GM06990 (cell line): ENCODE measurements at regions not wholly inside any gene's neighbourhood (a gene's known extent, or its start where the extent isn't known, plus 50 kb on each side); places are given as distances from the start of the nearest gene placed in this dataset.

Experiments
- DNase-seq: peaks from one replicate; pipeline ENCODE4 v3.0.0-alpha.2; 2011; ENCODE audit not compliant: insufficient read length; ENCODE audit errors: extremely low read depth
- H3K27me3 ChIP-seq: replicated peaks from 2 replicates; pipeline ENCODE4 v1.6.0; 2011; ENCODE audit warnings: low read length; ENCODE audit not compliant: control insufficient read depth, insufficient read depth
- H3K36me3 ChIP-seq: 2 replicates; pipeline ENCODE4 v1.5.1; 2011; ENCODE audit warnings: low read length; ENCODE audit not compliant: control insufficient read depth, insufficient read depth
- H3K4me3 ChIP-seq: replicated peaks from 2 replicates; pipeline ENCODE4 v1.5.1; 2011; ENCODE audit warnings: low read depth, mild to moderate bottlenecking, control low read depth, low read length
- CTCF ChIP-seq: IDR thresholded peaks from 2 replicates; pipeline ENCODE4 v1.5.1; 2011; ENCODE audit warnings: low read length, control low read depth, mild to moderate bottlenecking, inconsistent platforms; ENCODE audit not compliant: insufficient read depth, poor library complexity, severe bottlenecking

- Histone ChIP-seq H3K36me3 (no peaks in the 10 kb centered on the region), H3K27me3 (no peaks in the 10 kb centered on the region), H3K4me3 (no peak overlapping the region)
- DNase-seq, result no peak
- TF ChIP-seq CTCF, result no peak
These were observed 161.5 kb upstream of the NT5C1B start for GRCh38 chr2:18750672-18751554.

GRCh38 chr2:18749912-18750526, 160.7 kb upstream of the NT5C1B start:
- peak; percentile 10 for DNase-seq
- TF ChIP-seq CTCF, result peak; percentile 74
- Histone ChIP-seq H3K4me3 (no peak overlapping the region), H3K36me3 (no peaks in the 10 kb centered on the region), H3K27me3 (no peaks in the 10 kb centered on the region)

- TF ChIP-seq CTCF, result no peak
- Histone ChIP-seq H3K36me3 (no peaks in the 10 kb centered on the region), H3K27me3 (no peaks in the 10 kb centered on the region), H3K4me3 (no peak overlapping the region)
- DNase-seq, result no peak
These were observed 156.3 kb upstream of the NT5C1B start for GRCh38 chr2:18745431-18746272.

GRCh38 chr2:18741895-18742732, 152.7 kb upstream of the NT5C1B start:
- DNase-seq, result no peak
- Histone ChIP-seq H3K4me3 (no peak overlapping the region), H3K27me3 (no peaks in the 10 kb centered on the region), H3K36me3 (no peaks in the 10 kb centered on the region)
- no peak for TF ChIP-seq CTCF

- H3K27me3 ChIP-seq, result no peaks in the 10 kb centered on the region
- no peak overlapping the region for H3K4me3 ChIP-seq
- DNase-seq, result no peak
- TF ChIP-seq CTCF, result no peak
- no peaks in the 10 kb centered on the region for H3K36me3 ChIP-seq
These were observed 151.8 kb upstream of the NT5C1B start for GRCh38 chr2:18741191-18741590.
